ENCODE measurements at regions not wholly inside any gene's neighbourhood (a gene's known extent, or its start where the extent isn't known, plus 50 kb on each side); places are given as distances from the start of the nearest gene placed in this dataset.
A peak's percentile ranks its signal among the peaks of the same experiment; 100 is the strongest.

GRCh38 chr18:34978533-34978893 lies 62.7 kb upstream of the MAPRE2 start:
- no peak for DNase-seq (ENCODE audit: low spot score)

GRCh38 chr18:34978953-34979608 lies 62.1 kb upstream of the MAPRE2 start:
- peak; percentile 41 for DNase-seq (ENCODE audit: low spot score)

- DNase-seq (ENCODE audit: low spot score): no peak
These were observed 59.7 kb upstream of the MAPRE2 start for GRCh38 chr18:34981487-34981886.

GRCh38 chr18:34985963-34986362 lies 55.2 kb upstream of the MAPRE2 start:
- no peak for DNase-seq (ENCODE audit: low spot score)

GRCh38 chr18:34990597-34990996 lies 50.6 kb upstream of the MAPRE2 start:
- DNase-seq (ENCODE audit: low spot score): no peak

GRCh38 chr18:34991152-34991551 lies 50.1 kb upstream of the MAPRE2 start:
- DNase-seq (ENCODE audit: low spot score): no peak
